ENCODE measurements at regions not wholly inside any gene's neighbourhood (a gene's known extent, or its start where the extent isn't known, plus 50 kb on each side); places are given as distances from the start of the nearest gene placed in this dataset.

DNA sequence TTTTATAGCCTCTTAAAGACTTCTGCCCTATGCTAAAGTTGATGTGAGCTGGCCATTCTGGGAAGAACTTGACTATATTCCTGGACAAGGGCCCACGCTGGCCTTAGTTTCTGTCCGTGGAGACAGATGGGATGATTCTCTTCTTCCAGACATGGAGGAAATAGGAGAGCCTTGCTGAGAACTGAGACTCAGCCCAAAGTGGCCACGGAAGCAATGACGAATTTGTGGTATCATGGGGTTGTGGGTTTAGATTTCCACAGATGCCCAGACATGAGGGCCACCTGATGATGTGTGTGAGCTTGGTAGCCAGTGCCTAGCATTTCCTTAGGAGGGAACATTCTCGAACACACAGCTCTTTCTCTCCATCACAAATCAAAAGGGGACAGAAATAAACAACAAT is 309.1 kb downstream of the NSG2 start:
- H3K27me3 ChIP-seq (replicated peaks in 1 of 4; ENCODE audit: control insufficient read depth in 3 of 4, extremely low read depth in 1 of 4, insufficient read depth in 3 of 4, low read length in 3 of 4): no peaks in the 10 kb centered on the region; a peak in 1 of 7 replicates
- no peaks in the 10 kb centered on the region for H3K4me1 ChIP-seq (replicated peaks in 1 of 4; ENCODE audit: control insufficient read depth in 3 of 4, insufficient read depth in 4 of 4, low read length in 3 of 4)
- no peak overlapping the region for H2BK20ac ChIP-seq (ENCODE audit: low read length)
- no peaks in the 10 kb centered on the region for H3K79me2 ChIP-seq (ENCODE audit: control insufficient read depth in 1 of 2, insufficient read depth in 2 of 2, low read length in 2 of 2)
- H2BK12ac ChIP-seq (ENCODE audit: low read depth, low read length): no peak overlapping the region
- no peak overlapping the region for H3K23ac ChIP-seq (ENCODE audit: insufficient read length)
- no peak for TF ChIP-seq GABPA (IDR thresholded peaks at IDR 0.05; ENCODE audit: borderline replicate concordance, insufficient read depth, low read length)
- no peak for TF ChIP-seq BRCA1 (IDR thresholded peaks at IDR 0.05; ENCODE audit: low read depth, low read length)
- TF ChIP-seq RFX5 (IDR thresholded peaks at IDR 0.05; ENCODE audit: borderline replicate concordance, low read depth, low read length): no peak
- TF ChIP-seq KDM5A (IDR thresholded peaks at IDR 0.05; ENCODE audit: low read length): no peak
- no peak for TF ChIP-seq CBX8 (IDR thresholded peaks at IDR 0.05; ENCODE audit: borderline replicate concordance, low read depth, low read length)
- no peaks in the 10 kb centered on the region for H3K9me3 ChIP-seq (ENCODE audit: insufficient read depth in 2 of 2, low read depth in 1 of 2, low read length in 1 of 2)
- H3K36me3 ChIP-seq (ENCODE audit: control insufficient read depth in 2 of 4, insufficient read depth in 4 of 4, low read length in 3 of 4): no peaks in the 10 kb centered on the region
- H4K91ac ChIP-seq (replicated peaks; ENCODE audit: insufficient read length, low read length): no peak overlapping the region
- H3K18ac ChIP-seq (ENCODE audit: extremely low read depth, low read length): no peak overlapping the region
- H3K79me1 ChIP-seq (ENCODE audit: low read depth, low read length): no peaks in the 10 kb centered on the region
- FAIRE-seq (no peak), DNase-seq (ENCODE audit: low read depth in 1 of 2, low spot score in 2 of 2) (no peak)
- no peak overlapping the region for H3K56ac ChIP-seq (replicated peaks; ENCODE audit: insufficient read length, low read depth, low read length)
- no peak overlapping the region for H3K9ac ChIP-seq (replicated peaks in 1 of 4; ENCODE audit: extremely low read depth in 1 of 4, low read depth in 3 of 4, low read length in 3 of 4)
- H4K5ac ChIP-seq (ENCODE audit: insufficient read length, low read depth, low read length): no peak overlapping the region
- H2BK5ac ChIP-seq (ENCODE audit: low read depth, low read length): no peak overlapping the region
- no peak overlapping the region for H3K4me3 ChIP-seq (ENCODE audit: extremely low read depth in 1 of 4, insufficient read depth in 2 of 4, low read depth in 3 of 4, low read length in 4 of 4)
- H4K20me1 ChIP-seq (replicated peaks in 1 of 2; ENCODE audit: control insufficient read depth in 1 of 2, insufficient read depth in 2 of 2, low read length in 2 of 2): no peaks in the 10 kb centered on the region
- H2AK5ac ChIP-seq (ENCODE audit: low read depth, low read length): no peak overlapping the region
- no peak overlapping the region for H3K27ac ChIP-seq (ENCODE audit: low read depth, low read length)
- H2BK15ac ChIP-seq (ENCODE audit: low read length): no peak overlapping the region
- ChIA-PET POLR2A (ENCODE audit: partially characterized antibody) (no interaction called here), CTCF (ENCODE audit: partially characterized antibody) (interaction anchor here (0.9 to 1.7 kb wide), 4 partner anchors 8 to 16 kb away, joined by 3 to 5 read pairs (median 4); no protein-coding TSS in a partner anchor)
- no peak overlapping the region for H4K8ac ChIP-seq (ENCODE audit: extremely low read depth, insufficient read depth, low read length)
- H2BK120ac ChIP-seq (replicated peaks; ENCODE audit: low read depth, low read length): no peak overlapping the region
- no peak overlapping the region for H3K14ac ChIP-seq (ENCODE audit: insufficient read length)
- no peak overlapping the region for H2AFZ ChIP-seq (ENCODE audit: low read length)
- 85% methylated on average over 5 of the region's 5 CpGs; no CpG with 5 or more reads in 1 of the 2 experiments for WGBS, 2 experiments (ENCODE audit: extremely low coverage in 1 of 2, insufficient coverage in 1 of 2, insufficient read length in 1 of 2, insufficient replicate concordance in 2 of 2, low coverage in 1 of 2, low lambda C conversion rate in 2 of 2, missing lambda C conversion rate in 1 of 2)
- H3K4me2 ChIP-seq (ENCODE audit: insufficient read depth in 1 of 2, low read depth in 2 of 2, low read length in 2 of 2): no peak overlapping the region
- H3K4ac ChIP-seq (replicated peaks; ENCODE audit: insufficient read length, low read depth, low read length): no peak overlapping the region
- H3K23me2 ChIP-seq (ENCODE audit: low read depth, low read length): no peaks in the 10 kb centered on the region
